Fibroblast of lung (primary cell): ENCODE measurements at regions not wholly inside any gene's neighbourhood (a gene's known extent, or its start where the extent isn't known, plus 50 kb on each side); places are given as distances from the start of the nearest gene placed in this dataset.

ENCODE experiments used
- EZH2 ChIP-seq: IDR thresholded peaks from 2 replicates; pipeline ENCODE4 v1.5.1; 2012; ENCODE audit warnings: low read length, control low read depth, mild to moderate bottlenecking; ENCODE audit errors: missing control alignments
- TF ChIP-seq, protein P1 (sequence below), 2 donors: IDR thresholded peaks in 1 of 2; conservative IDR thresholded peaks in 1 of 2; 1 replicate in 1 of 2; 2 replicates in 1 of 2; pipeline ENCODE4 v1.5.1; 2011 to 2012; ENCODE audit warnings: low read length in 2 of 2, control low read depth in 1 of 2, inconsistent platforms in 1 of 2, low read depth in 1 of 2, mild to moderate bottlenecking in 1 of 2

DNA sequence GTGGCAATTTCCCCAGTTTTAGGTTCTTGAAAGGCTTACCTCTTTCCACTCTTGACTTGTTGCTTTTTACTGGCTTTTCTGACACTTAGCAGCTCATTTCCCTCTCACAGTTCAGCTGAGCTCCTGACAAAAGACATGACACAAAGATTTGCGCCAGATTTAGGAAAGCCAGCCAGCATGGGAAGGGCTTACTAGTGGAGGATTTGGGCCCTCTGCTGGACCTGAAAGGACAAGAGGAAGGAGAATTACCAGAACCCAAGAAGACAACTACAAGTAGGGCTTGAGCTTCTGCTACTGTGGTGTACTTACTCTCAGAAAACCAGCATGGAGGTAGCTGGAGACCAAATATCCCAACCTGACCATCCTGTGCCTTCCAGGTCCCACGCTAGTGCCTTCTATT lies 784.5 kb downstream of the BRINP3 start:
- TF ChIP-seq, protein P1, sequence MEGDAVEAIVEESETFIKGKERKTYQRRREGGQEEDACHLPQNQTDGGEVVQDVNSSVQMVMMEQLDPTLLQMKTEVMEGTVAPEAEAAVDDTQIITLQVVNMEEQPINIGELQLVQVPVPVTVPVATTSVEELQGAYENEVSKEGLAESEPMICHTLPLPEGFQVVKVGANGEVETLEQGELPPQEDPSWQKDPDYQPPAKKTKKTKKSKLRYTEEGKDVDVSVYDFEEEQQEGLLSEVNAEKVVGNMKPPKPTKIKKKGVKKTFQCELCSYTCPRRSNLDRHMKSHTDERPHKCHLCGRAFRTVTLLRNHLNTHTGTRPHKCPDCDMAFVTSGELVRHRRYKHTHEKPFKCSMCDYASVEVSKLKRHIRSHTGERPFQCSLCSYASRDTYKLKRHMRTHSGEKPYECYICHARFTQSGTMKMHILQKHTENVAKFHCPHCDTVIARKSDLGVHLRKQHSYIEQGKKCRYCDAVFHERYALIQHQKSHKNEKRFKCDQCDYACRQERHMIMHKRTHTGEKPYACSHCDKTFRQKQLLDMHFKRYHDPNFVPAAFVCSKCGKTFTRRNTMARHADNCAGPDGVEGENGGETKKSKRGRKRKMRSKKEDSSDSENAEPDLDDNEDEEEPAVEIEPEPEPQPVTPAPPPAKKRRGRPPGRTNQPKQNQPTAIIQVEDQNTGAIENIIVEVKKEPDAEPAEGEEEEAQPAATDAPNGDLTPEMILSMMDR (conservative IDR thresholded peaks at IDR 0.05 in 1 of 2, IDR thresholded peaks at IDR 0.05 in 1 of 2; ENCODE audit: low read depth in 1 of 2, low read length in 2 of 2), result no peak
- TF ChIP-seq EZH2, result no peak
